Skeletal muscle satellite cell (primary cell): ENCODE measurements at regions not wholly inside any gene's neighbourhood (a gene's known extent, or its start where the extent isn't known, plus 50 kb on each side); places are given as distances from the start of the nearest gene placed in this dataset.

Source experiments
- H3K27me3 ChIP-seq: 2 replicates; pipeline ENCODE4 v1.7.0; 2013; ENCODE audit warnings: low read length; ENCODE audit not compliant: control insufficient read depth, insufficient read depth
- H3K36me3 ChIP-seq: 2 replicates; pipeline ENCODE4 v1.7.0; 2013; ENCODE audit warnings: mild to moderate bottlenecking, control low read depth, low read length; ENCODE audit not compliant: insufficient read depth
- H3K4me1 ChIP-seq: 2 replicates; pipeline ENCODE4 v1.7.0; 2013; ENCODE audit warnings: low read length; ENCODE audit not compliant: control insufficient read depth, insufficient read depth
- H3K4me2 ChIP-seq: 2 replicates; pipeline ENCODE4 v1.7.0; 2013; ENCODE audit warnings: mild to moderate bottlenecking, low read length
- H3K4me3 ChIP-seq: 2 replicates; pipeline ENCODE4 v1.7.0; 2013; ENCODE audit warnings: low read length
- H3K9ac ChIP-seq: 2 replicates; pipeline ENCODE4 v1.7.0; 2013; ENCODE audit warnings: mild to moderate bottlenecking, low read depth, low read length, moderate library complexity
- H3K9me3 ChIP-seq: replicated peaks from 2 replicates; pipeline ENCODE4 v1.7.0; 2013; ENCODE audit warnings: mild to moderate bottlenecking, control low read depth, low read length

GRCh38 chr18:11279461-11279860 lies 130.1 kb upstream of the PIEZO2 start:
- H3K4me1 ChIP-seq = no peaks in the 10 kb centered on the region
- no peak overlapping the region for H3K9ac ChIP-seq
- H3K9me3 ChIP-seq = no peaks in the 10 kb centered on the region
- H3K4me3 ChIP-seq = no peak overlapping the region
- H3K27me3 ChIP-seq = peaks cover 6% of the 10 kb centered on the region
- H3K4me2 ChIP-seq = no peak overlapping the region
- H3K36me3 ChIP-seq = no peaks in the 10 kb centered on the region

GRCh38 chr18:11276678-11277077 lies 127.3 kb upstream of the PIEZO2 start:
- Histone ChIP-seq H3K9ac (no peak overlapping the region), H3K36me3 (no peaks in the 10 kb centered on the region), H3K4me2 (no peak overlapping the region), H3K27me3 (peaks cover 14% of the 10 kb centered on the region), H3K9me3 (no peaks in the 10 kb centered on the region), H3K4me3 (no peak overlapping the region), H3K4me1 (no peaks in the 10 kb centered on the region)

- Histone ChIP-seq H3K9me3 (no peaks in the 10 kb centered on the region), H3K4me2 (no peak overlapping the region), H3K4me3 (no peak overlapping the region), H3K27me3 (peaks cover 10% of the 10 kb centered on the region), H3K4me1 (no peaks in the 10 kb centered on the region), H3K9ac (no peak overlapping the region), H3K36me3 (no peaks in the 10 kb centered on the region)
These were observed 124.9 kb upstream of the PIEZO2 start for GRCh38 chr18:11274144-11274794.

- Histone ChIP-seq H3K9me3 (no peaks in the 10 kb centered on the region), H3K4me3 (no peak overlapping the region)
These were observed 123.1 kb upstream of the PIEZO2 start for GRCh38 chr18:11272516-11272915.

GRCh38 chr18:11271954-11272353 lies 122.6 kb upstream of the PIEZO2 start:
- Histone ChIP-seq H3K4me3 (no peak overlapping the region), H3K9ac (no peak overlapping the region), H3K27me3 (peaks cover 29% of the 10 kb centered on the region), H3K9me3 (no peaks in the 10 kb centered on the region), H3K4me2 (no peak overlapping the region), H3K36me3 (no peaks in the 10 kb centered on the region), H3K4me1 (no peaks in the 10 kb centered on the region)

More at GRCh38 chr18:11272516-11272915, 123.1 kb upstream of the PIEZO2 start:
- H3K9ac ChIP-seq = no peak overlapping the region
- H3K4me1 ChIP-seq = no peaks in the 10 kb centered on the region
- H3K36me3 ChIP-seq = no peaks in the 10 kb centered on the region
- peaks cover 27% of the 10 kb centered on the region for H3K27me3 ChIP-seq
- H3K4me2 ChIP-seq = no peak overlapping the region

- no peaks in the 10 kb centered on the region for H3K9me3 ChIP-seq
- H3K4me2 ChIP-seq = peak overlapping the region; percentile 44
- no peak overlapping the region for H3K4me3 ChIP-seq
- H3K4me1 ChIP-seq = no peaks in the 10 kb centered on the region
- no peaks in the 10 kb centered on the region for H3K36me3 ChIP-seq
- H3K27me3 ChIP-seq = peaks cover 31% of the 10 kb centered on the region
- H3K9ac ChIP-seq = no peak overlapping the region
These were observed 119.9 kb upstream of the PIEZO2 start for GRCh38 chr18:11269257-11269656.

- peaks cover 29% of the 10 kb centered on the region for H3K27me3 ChIP-seq
- no peaks in the 10 kb centered on the region for H3K36me3 ChIP-seq
- peak overlapping the region; percentile 28 for H3K4me3 ChIP-seq
- no peak overlapping the region for H3K9ac ChIP-seq
- no peaks in the 10 kb centered on the region for H3K9me3 ChIP-seq
- H3K4me2 ChIP-seq = peak overlapping the region; percentile 44
- no peaks in the 10 kb centered on the region for H3K4me1 ChIP-seq
These were observed 119.4 kb upstream of the PIEZO2 start for GRCh38 chr18:11268741-11269233.

- no peaks in the 10 kb centered on the region for H3K4me1 ChIP-seq
- H3K9ac ChIP-seq = no peak overlapping the region
- H3K4me2 ChIP-seq = no peak overlapping the region
- H3K27me3 ChIP-seq = peaks cover 29% of the 10 kb centered on the region
- H3K9me3 ChIP-seq = no peaks in the 10 kb centered on the region
- H3K4me3 ChIP-seq = no peak overlapping the region
- no peaks in the 10 kb centered on the region for H3K36me3 ChIP-seq
These were observed 118.8 kb upstream of the PIEZO2 start for GRCh38 chr18:11268153-11268552.

- Histone ChIP-seq H3K9me3 (no peaks in the 10 kb centered on the region), H3K4me2 (no peak overlapping the region), H3K4me1 (no peaks in the 10 kb centered on the region), H3K9ac (no peak overlapping the region), H3K36me3 (no peaks in the 10 kb centered on the region), H3K4me3 (no peak overlapping the region), H3K27me3 (peaks cover 25% of the 10 kb centered on the region)
These were observed 117.6 kb upstream of the PIEZO2 start for GRCh38 chr18:11266781-11267480.

GRCh38 chr18:11261486-11261885 lies 112.1 kb upstream of the PIEZO2 start:
- Histone ChIP-seq H3K27me3 (peaks cover 3% of the 10 kb centered on the region), H3K4me2 (no peak overlapping the region), H3K36me3 (no peaks in the 10 kb centered on the region), H3K9me3 (no peaks in the 10 kb centered on the region), H3K4me1 (no peaks in the 10 kb centered on the region), H3K4me3 (no peak overlapping the region), H3K9ac (no peak overlapping the region)

GRCh38 chr18:11260961-11261461 lies 111.6 kb upstream of the PIEZO2 start:
- Histone ChIP-seq H3K9ac (no peak overlapping the region), H3K27me3 (peaks cover 3% of the 10 kb centered on the region), H3K36me3 (no peaks in the 10 kb centered on the region), H3K4me2 (no peak overlapping the region), H3K4me1 (no peaks in the 10 kb centered on the region), H3K4me3 (no peak overlapping the region), H3K9me3 (no peaks in the 10 kb centered on the region)
